GM21528 (cell line): ENCODE measurements at regions not wholly inside any gene's neighbourhood (a gene's known extent, or its start where the extent isn't known, plus 50 kb on each side); places are given as distances from the start of the nearest gene placed in this dataset.
"Not testable (repeated sequence)": the region's sequence is repeated elsewhere in the genome, so short reads cannot be mapped to it uniquely, and the experiment has no call there.

Source experiments
- ATAC-seq: cut with Tn5 transposase; IDR thresholded peaks from one replicate; pipeline ENCODE4 v1.9.1; 2021; ENCODE audit warnings: mild to moderate bottlenecking, moderate library complexity; ENCODE audit not compliant: unreplicated experiment, low FRiP score

DNA sequence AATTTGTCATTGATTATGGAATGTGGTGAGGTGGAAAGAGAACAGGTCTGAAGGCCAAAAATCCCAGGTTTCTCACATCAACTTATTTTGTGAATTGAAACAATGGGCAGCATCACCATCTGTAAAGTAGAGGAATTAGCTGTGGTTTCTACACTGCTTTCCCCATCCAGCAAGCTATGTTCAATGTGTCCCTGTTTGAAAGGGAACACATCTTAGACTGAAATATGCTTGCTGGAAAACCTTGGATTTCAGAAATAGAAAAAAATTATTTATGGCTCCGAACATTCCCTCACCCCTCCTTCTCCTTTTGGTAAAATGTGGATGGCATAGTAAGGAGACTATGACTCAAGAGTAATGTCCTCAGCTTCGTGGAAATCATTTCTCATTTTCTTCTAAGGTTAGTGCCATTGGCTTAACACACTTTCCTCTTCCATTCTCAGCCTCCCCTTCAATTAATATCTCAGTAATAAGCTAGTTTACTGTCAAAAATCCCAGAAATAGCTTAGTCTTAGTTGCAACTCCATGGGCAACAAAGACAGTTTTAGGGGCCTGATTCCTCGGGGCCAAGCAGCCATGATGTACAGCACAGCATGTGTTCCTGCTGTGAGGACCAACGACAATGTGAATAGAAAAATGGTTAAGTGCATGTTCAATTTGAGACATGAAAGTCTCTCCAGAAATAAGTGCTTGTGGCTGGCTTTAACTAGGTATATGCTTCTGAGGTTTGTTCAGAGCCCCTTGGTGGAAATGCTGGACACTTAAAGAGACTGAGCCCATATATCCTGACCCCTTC, 205.8 kb upstream of the SLC38A2 start:
- ATAC-seq, result no peak

DNA sequence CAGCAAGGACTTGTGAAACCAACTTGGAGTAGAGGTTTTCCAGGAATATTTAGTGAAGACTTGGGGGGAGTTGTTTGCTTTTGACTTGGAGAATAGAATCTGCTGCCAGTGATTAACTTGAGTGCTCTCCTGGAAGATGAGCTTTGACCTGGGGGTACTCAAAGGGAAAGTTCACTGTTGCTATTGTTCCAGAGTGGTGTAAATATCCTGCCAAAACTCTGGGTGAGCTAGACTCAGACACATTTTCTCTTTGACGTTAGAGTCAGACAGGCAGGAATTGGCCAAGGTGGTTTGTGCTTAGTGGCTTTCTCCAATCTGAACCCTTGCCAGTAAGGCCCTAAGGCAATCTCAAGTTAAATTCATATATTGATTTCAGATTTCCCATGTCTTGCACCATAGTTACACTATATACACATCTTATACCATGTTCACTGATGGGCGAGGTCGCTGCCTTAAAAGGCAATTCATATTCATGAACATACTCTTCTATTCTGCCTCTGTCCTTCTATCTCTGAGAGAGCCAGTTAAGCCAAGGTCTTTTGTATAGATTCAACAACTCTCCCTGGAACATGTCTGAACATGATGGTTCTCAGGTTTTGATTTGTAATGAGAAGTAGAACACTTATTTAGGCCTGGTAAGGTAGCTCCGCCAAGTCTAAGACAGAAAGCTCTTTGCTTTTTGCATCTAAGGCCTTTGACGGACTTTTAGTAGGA, 204.6 kb upstream of the SLC38A2 start:
- no peak for ATAC-seq

DNA sequence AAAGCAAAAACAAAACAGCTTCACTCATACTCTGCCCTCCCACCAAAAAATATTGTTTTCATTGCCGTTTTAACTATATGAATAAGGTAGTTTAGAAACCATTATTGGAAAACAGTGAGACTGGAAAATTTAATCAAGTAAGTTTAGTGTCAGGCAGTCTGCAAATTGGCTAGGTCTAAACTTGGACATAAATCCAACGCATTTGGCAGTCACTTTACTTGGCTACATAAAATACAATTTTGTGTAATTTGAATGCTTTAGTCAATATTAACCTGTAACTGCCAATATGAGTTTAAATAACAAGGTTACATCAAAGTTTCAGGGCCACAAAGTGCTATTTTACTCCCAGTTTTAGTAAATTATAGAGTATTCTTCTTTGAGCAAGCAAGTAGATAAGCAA, 202.3 kb upstream of the SLC38A2 start:
- ATAC-seq, result no peak

DNA sequence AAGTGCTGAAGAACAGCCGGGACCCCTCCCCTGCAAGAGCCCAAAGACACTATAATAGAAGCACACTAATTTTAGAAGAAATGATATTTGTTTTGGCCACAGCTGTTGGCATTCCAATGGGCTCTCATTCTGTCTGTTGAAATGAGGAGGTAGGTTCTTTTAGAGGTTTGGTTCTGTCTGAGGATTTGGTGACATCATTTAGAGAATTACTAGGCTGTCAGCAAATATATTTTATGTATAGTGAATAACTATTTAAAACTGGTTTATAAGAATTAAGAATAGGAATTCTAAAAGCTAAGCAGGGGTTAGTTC, 200.7 kb upstream of the SLC38A2 start:
- no peak for ATAC-seq

DNA sequence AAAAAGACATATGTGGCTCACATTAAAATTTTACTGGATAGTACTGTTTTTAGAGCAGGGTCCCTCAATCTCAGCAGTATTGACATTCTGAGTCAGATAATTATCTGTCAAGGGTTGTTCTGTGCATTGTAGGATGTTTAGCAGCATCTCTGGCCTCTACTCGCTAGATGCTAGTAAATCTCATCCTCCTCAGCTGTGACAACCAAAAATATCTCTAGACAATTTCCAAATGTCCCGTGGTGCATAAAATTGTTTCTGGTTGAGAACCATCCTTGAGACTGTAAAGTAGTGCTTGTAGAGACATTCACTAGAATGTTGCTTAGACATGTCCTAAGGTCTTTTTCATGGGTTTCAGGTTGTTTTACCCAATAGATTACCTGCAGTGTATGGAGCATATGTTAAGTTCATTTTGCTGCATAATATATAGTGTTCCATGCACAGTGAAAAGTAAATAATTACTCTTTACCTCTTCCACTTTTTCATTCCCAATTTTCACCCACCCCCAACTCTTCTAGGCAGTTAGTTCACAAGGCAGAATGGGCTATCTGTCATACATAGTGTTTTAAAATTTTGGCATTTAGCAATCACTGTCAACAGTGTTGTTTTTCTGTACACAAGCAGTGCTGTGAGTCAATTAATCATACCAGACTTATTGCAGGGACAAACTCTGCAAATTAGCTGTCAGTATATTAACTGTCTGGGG, 200.2 kb upstream of the SLC38A2 start:
- no peak for ATAC-seq

DNA sequence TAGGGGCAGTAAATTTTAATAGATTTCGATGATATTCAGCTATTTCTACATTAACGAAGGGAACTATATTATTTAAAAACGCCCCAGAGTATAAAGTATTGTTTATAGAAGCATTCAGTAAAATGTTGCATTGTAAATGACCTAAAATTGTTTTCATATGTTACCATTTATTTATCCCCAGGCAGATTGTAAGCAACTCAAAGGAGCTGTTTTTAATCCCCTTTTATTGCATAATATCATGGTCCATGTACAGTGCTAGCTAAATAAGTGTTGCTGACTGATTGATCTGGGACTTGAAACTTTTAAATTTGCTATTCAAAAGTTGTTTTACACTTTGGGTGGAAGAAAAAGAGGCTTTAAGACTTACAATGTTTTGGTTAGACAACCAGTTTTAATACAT, 199.0 kb upstream of the SLC38A2 start:
- ATAC-seq, result no peak

DNA sequence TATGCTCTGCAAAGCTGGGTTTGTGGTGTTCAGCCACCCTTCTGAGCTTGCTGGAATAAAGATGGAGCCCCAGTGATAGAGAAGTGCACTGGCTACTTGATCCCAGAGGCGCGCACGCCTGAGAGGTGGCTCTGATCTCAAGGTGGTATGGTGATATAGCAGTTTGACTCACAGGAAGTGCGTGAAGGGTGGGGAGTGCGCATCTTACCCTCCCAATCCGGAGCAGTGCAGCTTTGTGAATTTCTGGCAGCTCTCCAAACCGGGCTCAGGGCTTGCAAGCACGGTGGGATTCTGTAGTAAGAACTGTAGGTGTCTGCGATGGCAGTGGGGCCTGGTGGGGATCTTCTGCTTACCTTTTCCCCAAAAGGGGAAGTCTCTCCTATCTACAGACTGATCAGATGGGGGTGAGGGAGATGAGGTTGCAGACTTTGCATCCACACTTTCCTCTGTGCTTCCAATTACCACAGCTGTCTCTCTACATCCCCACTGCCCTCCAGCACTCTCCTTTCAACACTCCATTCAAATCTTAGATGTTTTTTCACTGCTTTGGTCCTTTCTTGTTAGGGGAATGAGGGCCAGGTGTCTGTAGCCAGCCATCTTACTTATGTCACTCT, 197.4 kb upstream of the SLC38A2 start:
- no peak for ATAC-seq

DNA sequence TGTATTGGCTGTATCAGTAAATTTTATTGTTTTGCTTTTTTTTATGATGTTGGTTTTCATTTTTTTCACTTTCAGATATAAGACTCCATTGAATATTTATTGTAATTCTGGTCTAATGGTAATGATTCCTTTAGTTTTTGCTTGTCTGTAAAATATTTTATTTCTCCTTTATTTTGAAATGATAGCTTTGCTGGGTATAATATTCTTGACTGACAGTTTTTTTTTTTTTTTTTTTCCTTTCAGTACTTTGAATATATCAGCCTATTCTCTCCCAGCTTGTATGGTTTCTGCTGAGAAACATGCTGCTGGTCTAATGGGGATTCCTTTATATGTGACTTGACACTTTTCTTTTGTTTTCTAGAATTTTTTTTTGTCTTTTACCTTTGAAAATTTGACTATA, 195.1 kb upstream of the SLC38A2 start:
- ATAC-seq, result no peak

DNA sequence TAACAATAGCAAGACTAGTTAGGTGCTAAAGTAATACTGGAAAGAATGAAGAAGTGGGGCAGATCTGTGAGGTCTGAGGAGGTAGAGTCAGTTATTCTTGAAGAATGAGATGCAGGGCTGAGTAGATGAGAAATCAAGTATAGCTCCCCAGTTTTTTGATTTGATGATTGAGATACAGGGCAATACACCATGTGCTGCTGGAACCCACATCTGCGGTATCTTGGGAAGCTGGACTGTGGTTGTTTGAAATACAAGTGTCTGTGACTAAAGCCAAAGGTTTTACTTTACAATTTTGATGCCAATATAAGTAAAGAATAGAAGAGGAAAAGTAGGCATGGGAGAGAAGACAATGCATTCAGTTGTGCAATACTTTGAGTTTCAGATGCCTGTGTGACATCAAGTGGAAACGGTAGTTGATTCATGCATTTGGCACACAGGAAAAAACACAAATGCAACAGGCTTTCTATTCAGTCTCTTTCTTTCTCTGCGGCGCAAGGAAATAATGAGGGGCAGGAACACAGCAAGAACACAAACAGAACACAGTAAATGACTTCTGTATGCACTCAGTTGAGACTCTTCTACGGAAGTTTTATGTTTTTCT, 190.2 kb upstream of the SLC38A2 start:
- no peak for ATAC-seq

DNA sequence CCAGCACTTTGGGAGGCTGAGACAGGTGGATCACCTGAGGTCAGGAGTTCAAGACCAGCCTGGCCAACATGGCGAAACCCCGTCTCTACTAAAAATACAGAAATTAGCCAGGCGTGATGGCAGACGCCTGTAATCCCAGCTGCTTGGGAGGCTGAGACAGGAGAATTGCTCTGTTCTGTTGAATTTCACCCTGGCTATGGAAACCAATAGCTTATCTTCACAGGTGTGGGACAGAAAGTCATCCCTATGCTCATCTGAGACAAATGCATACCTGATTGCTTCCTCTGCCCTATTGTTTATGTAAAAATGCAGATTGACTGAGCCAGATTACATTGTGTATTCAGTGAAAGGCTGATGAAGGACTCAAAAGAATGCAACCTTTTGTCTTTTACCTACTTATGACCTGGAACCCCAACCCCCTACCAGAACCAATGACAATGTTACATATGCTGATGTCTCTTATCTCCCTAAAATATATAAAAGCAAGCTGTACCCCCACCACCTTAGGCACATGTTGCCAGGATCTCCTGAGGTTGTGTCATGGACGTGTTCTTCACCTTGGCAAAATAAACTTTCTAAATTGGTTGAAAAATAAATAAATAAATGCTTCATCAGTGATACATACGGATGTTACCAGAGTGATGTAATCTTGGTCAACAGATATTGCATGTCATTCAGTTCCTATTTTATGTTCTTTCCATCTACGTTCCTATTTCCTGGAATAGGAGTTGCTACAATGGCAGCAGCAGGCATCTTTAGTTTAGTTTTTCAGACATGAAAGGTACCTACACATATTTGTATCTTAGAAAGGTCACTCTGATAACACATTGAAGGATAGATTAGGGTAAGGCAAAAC, 189.4 kb upstream of the SLC38A2 start:
- not testable (repeated sequence) for ATAC-seq

DNA sequence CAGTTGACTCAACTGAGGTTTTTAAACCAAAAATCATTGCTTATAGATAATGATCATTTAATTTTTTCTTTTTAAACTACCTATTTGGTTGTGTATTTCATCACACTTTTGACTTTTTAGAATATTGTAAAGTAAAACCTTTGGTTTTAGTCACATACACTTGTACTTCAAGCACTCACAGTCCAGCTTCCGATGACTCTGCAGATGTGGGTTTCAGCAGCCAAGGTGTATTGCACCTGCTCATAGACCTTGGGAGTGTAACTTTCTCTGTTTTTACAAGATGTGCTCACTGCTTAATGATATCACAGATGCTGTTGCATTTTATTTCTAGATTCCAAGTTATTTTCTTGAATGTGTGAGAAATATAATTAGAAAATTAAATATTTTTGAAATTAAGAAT, 188.3 kb upstream of the SLC38A2 start:
- no peak for ATAC-seq

DNA sequence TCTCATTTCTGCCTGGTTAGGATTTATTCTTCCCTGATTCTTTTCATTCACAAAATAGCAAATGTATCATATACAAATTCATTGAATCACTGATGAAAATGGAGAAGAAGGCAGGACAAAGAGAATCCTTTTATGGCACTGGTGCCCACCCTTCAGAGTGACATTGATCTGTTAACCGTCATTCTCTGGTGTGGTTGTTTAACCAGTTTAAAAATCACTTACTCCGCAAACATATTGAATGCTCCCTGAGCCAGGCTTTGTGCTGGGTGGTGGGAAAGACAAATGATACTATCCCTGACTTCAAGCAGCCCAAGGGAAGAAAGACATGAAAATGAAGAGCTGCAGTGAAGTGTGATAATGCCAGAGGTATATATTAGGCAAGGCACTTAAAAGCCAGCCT, 187.5 kb upstream of the SLC38A2 start:
- ATAC-seq, result no peak

DNA sequence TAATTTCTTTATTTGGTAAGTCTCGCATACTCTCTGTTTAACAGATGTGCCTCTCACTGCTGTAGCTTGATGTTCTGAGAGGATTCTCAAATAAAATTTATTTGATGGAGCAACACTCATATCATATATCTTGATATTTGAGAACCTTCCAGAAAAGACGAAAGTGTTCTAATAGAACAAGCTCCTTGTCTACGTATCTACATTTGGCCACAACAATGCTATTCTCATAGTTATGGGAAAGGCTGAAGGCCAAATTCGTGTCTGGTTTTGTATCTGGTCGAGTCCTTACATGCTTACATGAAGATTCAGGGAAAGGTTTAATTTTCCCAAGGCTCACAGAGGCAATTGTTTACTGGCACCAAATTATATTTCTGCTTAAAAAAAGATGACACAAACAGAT, 186.7 kb upstream of the SLC38A2 start:
- no peak for ATAC-seq

DNA sequence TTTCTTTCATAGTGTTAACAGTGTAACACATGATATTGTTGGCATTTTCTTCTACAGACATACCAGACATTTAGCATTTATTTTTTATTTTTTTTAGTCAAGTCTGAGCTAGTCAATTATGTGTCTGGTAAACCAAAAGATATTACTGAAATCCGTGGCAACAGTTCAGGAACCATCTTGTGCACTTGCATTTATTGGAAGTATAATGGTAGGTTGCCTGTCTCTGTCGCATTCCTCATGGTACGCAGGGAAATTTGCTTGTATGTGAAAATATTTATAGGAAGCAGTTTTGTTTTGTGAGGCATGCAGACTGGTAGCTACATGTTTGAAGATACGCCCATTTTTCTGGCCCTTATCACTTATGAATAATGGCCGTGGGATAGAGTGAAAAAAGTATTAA, 186.1 kb upstream of the SLC38A2 start:
- no peak for ATAC-seq

DNA sequence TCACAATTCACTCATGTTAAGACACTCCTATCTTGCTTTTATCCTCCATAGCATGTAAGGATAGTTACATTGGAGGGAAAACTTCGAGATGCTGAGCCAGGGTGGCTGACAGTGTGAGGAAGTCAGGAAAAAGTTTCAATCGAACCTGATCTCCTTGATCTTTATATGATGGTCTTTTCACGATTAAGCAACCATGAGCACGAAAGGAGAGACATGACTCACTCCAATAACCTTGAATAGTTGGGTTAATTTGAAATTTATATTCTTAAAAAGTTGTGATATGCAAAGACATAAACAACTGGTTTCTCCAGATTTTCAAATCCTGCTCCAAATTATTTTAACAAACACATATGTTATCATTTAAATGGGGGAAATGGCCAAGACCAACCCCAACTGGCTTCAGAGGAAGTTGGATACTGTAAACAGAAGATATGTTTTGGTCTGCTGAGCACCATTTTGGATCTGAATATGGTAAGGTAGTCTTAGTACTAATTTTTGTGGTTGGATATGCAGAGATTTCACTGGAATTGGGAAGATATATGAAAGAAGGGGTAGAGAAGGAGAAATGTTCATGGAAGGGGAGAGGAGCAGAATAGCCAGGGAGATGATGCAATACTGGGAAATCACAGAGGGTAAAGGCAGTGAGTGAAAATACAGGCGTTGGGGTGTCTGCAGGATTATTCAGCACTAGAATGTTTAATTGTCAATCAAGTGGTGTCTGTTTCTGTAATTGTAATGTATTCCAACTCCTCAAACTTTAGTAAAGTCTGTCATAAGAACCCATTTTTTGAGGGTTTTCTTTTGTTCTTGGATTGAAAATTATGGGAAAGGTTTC, 185.2 kb upstream of the SLC38A2 start:
- ATAC-seq, result no peak

DNA sequence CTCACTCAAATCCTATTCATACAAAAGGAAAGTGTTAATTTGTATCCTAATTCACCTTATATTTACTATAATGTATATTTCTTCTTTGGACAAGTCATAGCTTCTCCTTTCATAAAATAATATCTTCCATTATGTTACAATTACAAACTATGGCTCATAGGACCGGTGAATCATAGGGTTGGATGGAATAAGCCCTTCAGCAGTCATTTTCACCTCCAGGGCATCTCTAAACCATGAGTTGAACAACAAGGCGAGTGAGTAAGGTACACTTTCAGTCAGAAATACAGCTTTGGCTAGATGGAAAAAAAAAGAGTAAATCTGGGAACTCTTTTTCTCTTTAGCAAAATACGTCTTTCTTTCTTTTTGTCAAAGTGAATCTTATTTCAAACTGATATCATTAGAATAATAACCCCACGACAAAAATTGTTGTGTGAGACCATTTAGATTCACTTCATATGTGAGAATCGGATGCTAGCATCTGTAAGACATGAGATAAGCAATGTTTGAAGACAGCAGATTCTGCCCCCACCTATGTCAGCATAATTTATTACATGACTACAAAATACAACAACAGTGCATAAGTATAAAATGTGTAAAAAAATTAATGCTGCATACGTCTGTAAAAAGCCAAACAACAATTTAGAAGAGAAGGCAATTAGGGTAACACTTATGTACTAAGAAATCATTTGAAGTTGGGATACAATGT, 184.4 kb upstream of the SLC38A2 start:
- no peak for ATAC-seq

DNA sequence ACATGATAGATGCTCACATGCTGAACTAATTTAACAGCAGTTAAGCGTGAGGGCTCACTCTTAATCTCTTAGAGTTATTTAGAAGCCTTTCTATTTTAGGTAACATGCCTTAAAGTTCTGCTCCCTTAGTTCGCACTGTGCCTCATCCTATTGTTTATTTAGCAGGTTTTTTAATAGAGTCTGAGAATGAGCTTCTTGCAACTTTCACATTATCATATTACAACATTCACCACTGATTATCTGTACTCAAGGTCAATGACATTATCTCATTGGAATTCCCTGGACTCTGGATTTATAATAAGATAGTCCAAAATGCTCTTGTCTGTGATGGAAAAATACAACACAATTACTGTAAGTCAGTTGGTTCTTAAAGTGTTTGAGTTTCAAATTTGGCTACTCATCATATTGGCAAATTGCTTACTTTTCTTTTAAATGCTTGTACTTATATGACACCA, 183.6 kb upstream of the SLC38A2 start:
- ATAC-seq, result no peak

DNA sequence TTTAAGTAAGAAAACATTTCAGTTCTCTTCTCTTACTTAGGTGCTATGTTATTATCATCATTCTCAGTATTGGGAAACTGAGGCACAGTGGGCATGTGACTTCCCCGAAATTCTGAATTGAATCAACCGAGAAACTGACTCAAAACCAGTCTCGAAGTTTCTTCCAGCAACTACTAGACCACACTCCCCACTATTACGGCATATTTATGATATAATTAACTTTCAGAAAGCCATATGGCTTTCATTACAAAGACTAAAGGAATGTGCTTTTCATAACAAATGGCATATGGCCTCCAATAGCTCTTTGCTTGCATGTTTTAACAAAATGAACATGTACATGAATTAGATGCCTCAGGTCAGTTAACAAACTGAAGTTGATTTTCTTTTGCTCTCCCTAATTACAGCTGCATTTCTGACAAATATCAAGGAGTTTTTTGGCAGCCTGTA, 182.9 kb upstream of the SLC38A2 start:
- ATAC-seq, result no peak
